Left lung (tissue), 4 donors: ENCODE measurements at regions not wholly inside any gene's neighbourhood (a gene's known extent, or its start where the extent isn't known, plus 50 kb on each side); places are given as distances from the start of the nearest gene placed in this dataset.

Experiments
- ATAC-seq: fragments of 200-7000 bp; cut with Tn5 transposase; one replicate; pipeline ENCODE4 v1.9.1; 2020; ENCODE audit warnings: moderate library complexity
- DNase-seq, 4 donors: peaks; one replicate each; pipeline ENCODE4 v3.0.0-alpha.2; 2013 to 2020
- H3K27ac ChIP-seq, 2 donors: fragments of 200-600 bp; sonication (generic) in 1 of 2; one replicate each; pipeline versions ENCODE4 v1.5.0 to v1.8.0; 2020 to 2021
- H3K27me3 ChIP-seq, 2 donors: fragments of 200-600 bp; sonication (generic) in 1 of 2; one replicate each; pipeline versions ENCODE4 v1.5.0 to v1.8.0; 2020 to 2021
- H3K36me3 ChIP-seq, 2 donors: fragments of 200-600 bp; sonication (generic) in 1 of 2; one replicate each; pipeline versions ENCODE4 v1.5.0 to v1.8.0; 2020 to 2021
- H3K4me1 ChIP-seq, 2 donors: fragments of 200-600 bp; one replicate each; pipeline ENCODE4 v1.8.0; 2021
- H3K4me3 ChIP-seq, 2 donors: fragments of 200-600 bp; sonication (generic) in 1 of 2; one replicate each; pipeline versions ENCODE4 v1.5.0 to v1.8.0; 2020 to 2021; ENCODE audit warnings: mild to moderate bottlenecking in 1 of 2
- H3K9me3 ChIP-seq, 2 donors: fragments of 200-600 bp; sonication (generic) in 1 of 2; one replicate each; pipeline versions ENCODE4 v1.5.0 to v1.8.0; 2020 to 2021
- CTCF ChIP-seq, 2 donors: fragments of 200-600 bp; sonication (generic) in 1 of 2; IDR thresholded peaks; one replicate each; pipeline versions ENCODE4 v1.5.0 to v1.8.0; 2021; ENCODE audit warnings: antibody characterized with exemption in 2 of 2
- intact Hi-C, 2 donors: fragments of 100-400 bp; cut with DNase I; formaldehyde crosslinking; loops; one replicate each; pipeline versions ENCODE4 v1.11.2 to v1.14.2; 2022
- donor health status: DM: no; HTN: yes; CAD: no.
- donor health status: DM: no; HTN: no; CAD: no.

DNA sequence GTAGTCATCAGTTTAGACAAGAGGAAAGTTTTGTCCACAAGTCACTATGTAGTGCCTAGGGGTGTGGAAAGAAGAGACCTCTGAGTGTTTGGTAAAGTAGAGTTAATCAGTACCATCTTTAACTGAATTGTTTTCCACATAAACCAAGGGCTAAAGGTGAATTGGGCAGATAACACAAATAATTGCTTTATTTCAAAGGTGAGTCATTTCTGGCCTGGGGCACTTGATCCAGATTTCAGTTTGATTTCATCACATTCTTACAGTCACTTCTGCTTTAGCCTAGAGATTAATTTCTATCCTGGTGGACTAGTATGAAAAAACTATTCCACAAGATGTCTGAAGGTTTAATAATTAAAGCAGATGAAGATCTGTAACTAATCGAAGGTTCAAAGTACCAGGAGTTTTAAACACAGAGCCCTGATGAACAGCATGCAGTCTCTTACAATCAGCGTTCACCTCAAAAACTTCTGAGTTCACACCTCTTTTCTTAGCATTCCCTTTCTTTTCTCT, 74.5 kb upstream of the BOD1L1 start:
- ATAC-seq (no peak), DNase-seq (no peak)
- Histone ChIP-seq H3K4me1 (no peaks in the 10 kb centered on the region), H3K27ac (no peak overlapping the region), H3K4me3 (no peak overlapping the region), H3K27me3 (no peaks in the 10 kb centered on the region), H3K36me3 (no peaks in the 10 kb centered on the region), H3K9me3 (no peaks in the 10 kb centered on the region)
- intact Hi-C loops = no loop called here
- TF ChIP-seq CTCF (IDR thresholded peaks at IDR 0.05) = no peak

GRCh38 chr4:13703096-13703495, 75.6 kb upstream of the BOD1L1 start:
- no peak overlapping the region for H3K27ac ChIP-seq
- intact Hi-C loops = no loop called here
- no peak for TF ChIP-seq CTCF (IDR thresholded peaks at IDR 0.05)
- no peaks in the 10 kb centered on the region for H3K36me3 ChIP-seq
- ATAC-seq (no peak), DNase-seq (no peak)
- H3K9me3 ChIP-seq = no peaks in the 10 kb centered on the region
- no peaks in the 10 kb centered on the region for H3K27me3 ChIP-seq
- no peak overlapping the region for H3K4me3 ChIP-seq
- H3K4me1 ChIP-seq = no peaks in the 10 kb centered on the region

GRCh38 chr4:13704035-13704434, 76.5 kb upstream of the BOD1L1 start:
- no peak for TF ChIP-seq CTCF (IDR thresholded peaks at IDR 0.05)
- Histone ChIP-seq H3K36me3 (no peaks in the 10 kb centered on the region), H3K4me3 (no peak overlapping the region), H3K27ac (no peak overlapping the region), H3K9me3 (no peaks in the 10 kb centered on the region), H3K27me3 (no peaks in the 10 kb centered on the region), H3K4me1 (no peaks in the 10 kb centered on the region)
- DNase-seq = no peak
- intact Hi-C loops = no loop called here
- no peak for ATAC-seq

- no peak overlapping the region for H3K27ac ChIP-seq
- no peaks in the 10 kb centered on the region for H3K4me1 ChIP-seq
- no peaks in the 10 kb centered on the region for H3K27me3 ChIP-seq
- no peak overlapping the region for H3K4me3 ChIP-seq
- no peak for TF ChIP-seq CTCF (IDR thresholded peaks at IDR 0.05)
- intact Hi-C loops = no loop called here
- no peak for DNase-seq
- H3K36me3 ChIP-seq = no peaks in the 10 kb centered on the region
- no peak for ATAC-seq
- H3K9me3 ChIP-seq = no peaks in the 10 kb centered on the region
Observed at GRCh38 chr4:13704761-13705160, 77.2 kb upstream of the BOD1L1 start.

DNA sequence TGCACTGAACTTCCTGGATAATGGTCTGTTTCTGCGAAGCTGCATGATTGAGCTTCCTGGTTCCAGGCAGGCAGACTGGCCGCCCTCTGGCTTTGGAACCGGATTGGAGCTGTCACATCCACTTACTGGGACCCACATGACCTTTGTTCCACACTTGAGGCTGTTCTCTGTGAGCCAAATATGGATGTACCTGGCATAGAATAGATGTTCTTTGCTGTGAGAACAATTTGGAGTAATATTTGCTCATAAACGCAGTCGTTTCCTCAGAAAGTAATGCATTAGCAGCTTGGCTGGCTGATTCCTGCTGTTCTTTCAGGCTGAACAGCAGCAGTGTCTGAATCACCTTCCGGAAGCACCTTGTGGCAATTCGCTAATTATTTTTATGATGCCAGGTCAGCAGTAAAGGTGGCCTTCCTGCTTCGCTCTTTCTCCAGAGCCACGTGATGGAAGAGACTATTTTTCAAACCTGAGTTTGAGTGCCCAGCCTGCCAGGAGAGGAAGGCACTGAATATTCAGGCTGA, 78.1 kb upstream of the BOD1L1 start:
- DNase-seq (peak in 3 of 4 donors; percentile 3 to 68 (median 13)), ATAC-seq (peak; percentile 85)
- H3K36me3 ChIP-seq = no peaks in the 10 kb centered on the region
- H3K4me3 ChIP-seq = no peak overlapping the region
- H3K4me1 ChIP-seq = no peaks in the 10 kb centered on the region
- no peaks in the 10 kb centered on the region for H3K27me3 ChIP-seq
- no peak overlapping the region for H3K27ac ChIP-seq
- H3K9me3 ChIP-seq = no peaks in the 10 kb centered on the region
- TF ChIP-seq CTCF (IDR thresholded peaks at IDR 0.05) = no peak
- intact Hi-C loops = no loop called here
